Endothelial cell of umbilical vein (primary cell): ENCODE measurements at regions not wholly inside any gene's neighbourhood (a gene's known extent, or its start where the extent isn't known, plus 50 kb on each side); places are given as distances from the start of the nearest gene placed in this dataset.

ENCODE experiments used
- BruUV-seq: library from RNA; stranded (reverse); fragments of 400-500 nt; replicated peaks from 2 replicates; lab custom pipeline; 2021; lab: Mats Ljungman, UMichigan
- CTCF ChIA-PET: fragments of 300-600, 350-600 bp; sonication (Branson Sonifier 250); formaldehyde crosslinking; loops from one replicate; lab custom pipeline; 2021; ENCODE audit warnings: antibody characterized with exemption, inconsistent platforms; lab: Charles Lee
- POLR2A ChIA-PET: fragments of 300-600, 350-600 bp; sonication (Branson Sonifier 250); formaldehyde crosslinking; loops from one replicate; lab custom pipeline; 2021; ENCODE audit warnings: antibody characterized with exemption, inconsistent platforms; lab: Charles Lee
- DNase-seq: peaks from one replicate; pipeline ENCODE4 v3.0.0-alpha.2; 2011; ENCODE audit warnings: low read depth, low spot score
- FAIRE-seq: peaks from 2 replicates; lab custom pipeline; 2011; peaks lifted over from hg19 to GRCh38; lab: Jason Lieb, UNC
- H2AFZ ChIP-seq: 2 replicates; pipeline ENCODE4 v1.6.0; 2012; ENCODE audit warnings: low read depth, low read length, control low read depth, inconsistent platforms
- H3K27ac ChIP-seq: 2 replicates; pipeline ENCODE4 v1.5.1; 2011; ENCODE audit warnings: low read depth, mild to moderate bottlenecking, control low read depth, low read length, moderate library complexity; ENCODE audit not compliant: insufficient read depth
- H3K27me3 ChIP-seq, 2 experiments: 2 replicates each; pipeline versions ENCODE4 v1.6.0 to v1.6.1; 2011; ENCODE audit warnings: low read length in 2 of 2, mixed read lengths in 1 of 2; ENCODE audit not compliant: control insufficient read depth in 2 of 2, insufficient read depth in 2 of 2
- H3K36me3 ChIP-seq, 2 experiments: 2 replicates in 1 of 2; 3 replicates in 1 of 2; pipeline ENCODE4 v1.5.1; 2011; ENCODE audit warnings: low read length in 2 of 2, mild to moderate bottlenecking in 1 of 2, moderate library complexity in 1 of 2; ENCODE audit not compliant: control insufficient read depth in 2 of 2, insufficient read depth in 2 of 2; ENCODE audit errors: extremely low read depth in 1 of 2
- H3K4me1 ChIP-seq: 3 replicates; pipeline ENCODE4 v1.5.1; 2011; ENCODE audit warnings: mild to moderate bottlenecking, low read length; ENCODE audit not compliant: control insufficient read depth, insufficient read depth; ENCODE audit errors: extremely low read depth
- H3K4me2 ChIP-seq: 2 replicates; pipeline ENCODE4 v1.6.1; 2011; ENCODE audit warnings: low read length, control low read depth, mixed read lengths; ENCODE audit not compliant: insufficient read depth
- H3K4me3 ChIP-seq, 3 experiments: fragments of 200-600 bp in 1 of 3; sonication (generic), shearing (Covaris generic) in 1 of 3; replicated peaks in 1 of 3; 2 replicates each; pipeline ENCODE4 v1.5.1; 2011 to 2016; ENCODE audit warnings: control low read depth in 3 of 3, low read length in 3 of 3, mild to moderate bottlenecking in 2 of 3, inconsistent platforms in 1 of 3, low read depth in 1 of 3, moderate library complexity in 1 of 3; ENCODE audit not compliant: insufficient read depth in 1 of 3
- H3K79me2 ChIP-seq: 2 replicates; pipeline ENCODE4 v1.6.0; 2012; ENCODE audit warnings: low read length, inconsistent platforms; ENCODE audit not compliant: control insufficient read depth, insufficient read depth
- H3K9ac ChIP-seq: replicated peaks from 2 replicates; pipeline ENCODE3; 2011; ENCODE audit warnings: low read length, control low read depth; ENCODE audit not compliant: insufficient read depth; ENCODE audit errors: extremely low read depth
- H3K9me1 ChIP-seq: replicated peaks from 3 replicates; pipeline ENCODE4 v1.6.0; 2011; ENCODE audit warnings: mild to moderate bottlenecking, low read length; ENCODE audit not compliant: control insufficient read depth, insufficient read depth; ENCODE audit errors: extremely low read depth
- H3K9me3 ChIP-seq: replicated peaks from 2 replicates; pipeline ENCODE4 v1.5.1; 2012; ENCODE audit warnings: low read length, inconsistent platforms; ENCODE audit not compliant: control insufficient read depth, insufficient read depth
- H4K20me1 ChIP-seq: replicated peaks from 2 replicates; pipeline ENCODE3; 2011; ENCODE audit warnings: mild to moderate bottlenecking, low read length; ENCODE audit not compliant: control insufficient read depth, insufficient read depth; ENCODE audit errors: extremely low read depth
- CTCF ChIP-seq, 2 donors: IDR thresholded peaks; 1 replicate in 1 of 2; 2 replicates in 1 of 2; pipeline ENCODE4 v1.5.1; 2011; ENCODE audit warnings: low read length in 2 of 2, mild to moderate bottlenecking in 2 of 2, moderate library complexity in 2 of 2, control low read depth in 1 of 2, inconsistent platforms in 1 of 2, low read depth in 1 of 2; ENCODE audit not compliant: insufficient read depth in 1 of 2; ENCODE audit errors: extremely low read depth in 1 of 2
- EZH2 ChIP-seq: IDR thresholded peaks from 2 replicates; pipeline ENCODE4 v1.6.1; 2012; ENCODE audit warnings: borderline replicate concordance, low read depth, mild to moderate bottlenecking, moderate library complexity, low read length, inconsistent platforms; ENCODE audit not compliant: severe bottlenecking
- FOS ChIP-seq: IDR thresholded peaks from 2 replicates; pipeline ENCODE4 v1.6.1; 2011; ENCODE audit warnings: mild to moderate bottlenecking, low read length, moderate library complexity, borderline replicate concordance; ENCODE audit not compliant: insufficient read depth
- GATA2 ChIP-seq: IDR thresholded peaks from 2 replicates; pipeline ENCODE4 v1.7.0; 2011; ENCODE audit warnings: low read depth, mild to moderate bottlenecking, moderate library complexity, mixed read lengths, low read length; ENCODE audit not compliant: insufficient read length, insufficient read depth
- JUN ChIP-seq: IDR thresholded peaks from 2 replicates; pipeline ENCODE4 v1.6.1; 2011; ENCODE audit warnings: borderline replicate concordance, low read depth; ENCODE audit not compliant: insufficient read length, insufficient read depth
- MYC ChIP-seq: IDR thresholded peaks from one replicate; pipeline ENCODE4 v1.6.1; 2011; ENCODE audit warnings: mild to moderate bottlenecking, low read depth, low read length
- POLR2A ChIP-seq: IDR thresholded peaks from 2 replicates; pipeline ENCODE4 v1.6.1; 2012; ENCODE audit warnings: low read depth, mild to moderate bottlenecking, control low read depth, low read length
- POLR2AphosphoS5 ChIP-seq: IDR thresholded peaks from 2 replicates; pipeline ENCODE4 v1.6.1; 2012; ENCODE audit warnings: low read depth, mild to moderate bottlenecking, control low read depth, low read length, moderate library complexity; ENCODE audit not compliant: insufficient read depth
- dilution Hi-C: fragments of 300-500 bp; cut with MboI; formaldehyde crosslinking; loops from one replicate; pipeline ENCODE4 v1.15.0; 2019; ENCODE audit warnings: low sequenced_read_pairs; ENCODE audit not compliant: extremely low pct_ligation_motif_present
- intact Hi-C: fragments of 100-400 bp; cut with micrococcal nuclease; formaldehyde crosslinking; loops from one replicate; pipeline ENCODE4 v1.10.0; 2022
- TF ChIP-seq, protein P1 (sequence below): IDR thresholded peaks from 2 replicates; pipeline ENCODE4 v1.6.1; 2011; ENCODE audit not compliant: insufficient read depth, insufficient read length

DNA sequence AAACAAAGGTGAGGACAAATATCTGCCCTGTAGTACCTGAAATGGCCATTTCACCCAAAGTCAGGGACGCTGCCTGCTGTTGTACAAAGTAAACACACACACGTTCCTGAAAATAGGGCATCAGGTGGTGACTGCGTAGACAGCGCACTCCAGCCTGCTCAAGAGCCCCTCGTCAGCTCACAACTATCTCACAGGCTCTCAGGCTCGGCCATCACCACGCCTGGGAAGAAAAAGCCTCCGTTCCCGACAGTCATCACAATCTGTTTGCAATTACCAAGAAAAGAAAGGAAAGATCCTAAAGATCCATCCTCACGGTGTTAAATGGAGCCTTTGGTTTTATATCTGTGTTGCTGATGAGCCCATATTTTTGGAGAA is 230.2 kb downstream of the ZNF516 start:
- no peak overlapping the region for H3K4me2 ChIP-seq
- no peak overlapping the region for H3K9ac ChIP-seq
- H2AFZ ChIP-seq: no peak overlapping the region
- FAIRE-seq (no peak), DNase-seq (no peak)
- CTCF ChIA-PET: no interaction called here
- H3K4me3 ChIP-seq: no peak overlapping the region
- no peaks in the 10 kb centered on the region for H3K79me2 ChIP-seq
- dilution Hi-C loops (no loop called here), intact Hi-C loops (no loop called here)
- no peaks in the 10 kb centered on the region for H3K36me3 ChIP-seq
- no peak overlapping the region for H3K27ac ChIP-seq
- no peaks in the 10 kb centered on the region for H3K9me1 ChIP-seq
- H3K27me3 ChIP-seq: no peaks in the 10 kb centered on the region
- H4K20me1 ChIP-seq: no peaks in the 10 kb centered on the region
- POLR2A ChIA-PET: no interaction called here
- TF ChIP-seq GATA2: no peak
- no peak for TF ChIP-seq JUN
- TF ChIP-seq POLR2AphosphoS5: no peak
- TF ChIP-seq EZH2: no peak
- no peak for TF ChIP-seq FOS
- no peak for TF ChIP-seq MYC
- TF ChIP-seq, protein P1, sequence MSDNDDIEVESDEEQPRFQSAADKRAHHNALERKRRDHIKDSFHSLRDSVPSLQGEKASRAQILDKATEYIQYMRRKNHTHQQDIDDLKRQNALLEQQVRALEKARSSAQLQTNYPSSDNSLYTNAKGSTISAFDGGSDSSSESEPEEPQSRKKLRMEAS: no peak
- TF ChIP-seq CTCF (IDR thresholded peaks at IDR 0.05; ENCODE audit: extremely low read depth in 1 of 2, insufficient read depth in 1 of 2, low read depth in 1 of 2, low read length in 2 of 2): no peak
- TF ChIP-seq POLR2A: no peak
- no TSS peak for BruUV-seq
- H3K4me1 ChIP-seq: no peaks in the 10 kb centered on the region
- H3K9me3 ChIP-seq: peaks cover 2% of the 10 kb centered on the region
